Transverse colon (tissue), 4 donors: ENCODE measurements at regions not wholly inside any gene's neighbourhood (a gene's known extent, or its start where the extent isn't known, plus 50 kb on each side); places are given as distances from the start of the nearest gene placed in this dataset.

Experiments used
- DNase-seq: peaks from one replicate; pipeline ENCODE4 v3.0.0-alpha.2; 2019
- H3K27ac ChIP-seq, 4 donors: fragments of 200-600 bp; sonication (generic); 2 replicates each; pipeline ENCODE4 v1.5.1; 2016 to 2018; ENCODE audit warnings: inconsistent platforms in 4 of 4
- H3K27me3 ChIP-seq: fragments of 200-600 bp; sonication (generic); 2 replicates; pipeline ENCODE4 v1.5.1; 2017; ENCODE audit warnings: inconsistent platforms
- H3K36me3 ChIP-seq, 4 donors: fragments of 200-600 bp; sonication (generic); 2 replicates each; pipeline ENCODE4 v1.5.1; 2017 to 2019; ENCODE audit warnings: inconsistent platforms in 4 of 4
- H3K4me1 ChIP-seq, 4 donors: fragments of 200-600 bp; sonication (generic); 2 replicates each; pipeline ENCODE4 v1.5.1; 2017 to 2020; ENCODE audit warnings: inconsistent platforms in 4 of 4
- H3K4me3 ChIP-seq, 4 donors: fragments of 200-600 bp; sonication (generic); 1 replicate in 1 of 4; 2 replicates in 3 of 4; pipeline versions ENCODE4 v1.5.1 to v1.6.1; 2017 to 2019; ENCODE audit warnings: inconsistent platforms in 4 of 4
- H3K9me3 ChIP-seq, 2 donors: fragments of 200-600 bp; sonication (generic); 2 replicates each; pipeline ENCODE4 v1.5.1; 2017 to 2019; ENCODE audit warnings: inconsistent platforms in 2 of 2
- EP300 ChIP-seq: sonication (generic); formaldehyde crosslinking; IDR thresholded peaks from one replicate; pipeline ENCODE4 v1.6.1; 2017; ENCODE audit warnings: antibody characterized with exemption, low read depth
- POLR2A ChIP-seq: fragments of 450-650 bp; IDR thresholded peaks from one replicate; pipeline ENCODE4 v1.6.1; 2016; ENCODE audit warnings: antibody characterized with exemption, mild to moderate bottlenecking, moderate library complexity
- POLR2AphosphoS5 ChIP-seq, 3 donors: sonication (generic); formaldehyde crosslinking; IDR thresholded peaks; one replicate each; pipeline ENCODE4 v1.6.1; 2016; ENCODE audit warnings: antibody characterized with exemption in 3 of 3
- WGBS, 2 donors: methylation state at CpG; one replicate each; pipeline ENCODE4 v1.1.5; 2018; ENCODE audit warnings: low coverage in 1 of 2; 5-methylcytosine and 5-hydroxymethylcytosine counted together
- in situ Hi-C, 4 donors: fragments of 200-750 bp; cut with MboI; loops; one replicate each; pipeline versions ENCODE4 v1.15.0 to v1.15.1; 2017; ENCODE audit warnings: low sequenced_read_pairs in 3 of 4, low pct_ligation_motif_present in 1 of 4, low pct_unique_long_range_greater_than_20kb in 1 of 4
- intact Hi-C: fragments of 100-400 bp; cut with DNase I; formaldehyde crosslinking; loops from one replicate; pipeline ENCODE4 v1.15.1; 2023; ENCODE audit warnings: low total_unique reads
- TF ChIP-seq, protein P1 (sequence below), 5 experiments: fragments of 200-600 bp in 3 of 5; fragments of 450-650 bp in 2 of 5; sonication (generic) in 3 of 5; IDR thresholded peaks; 1 replicate in 2 of 5; 2 replicates in 3 of 5; pipeline ENCODE4 v1.5.1; 2016 to 2017; ENCODE audit warnings: antibody characterized with exemption in 5 of 5, inconsistent platforms in 3 of 5, mild to moderate bottlenecking in 2 of 5, moderate library complexity in 1 of 5

GRCh38 chr12:13348464-13348863, 151.9 kb downstream of the EMP1 start:
- in situ Hi-C loops, result loop anchor here in 1 of 4 donors (25.0 kb wide), 1 partner anchor 789 kb away; no protein-coding TSS in a partner anchor
- intact Hi-C loops, result no loop called here
- TF ChIP-seq EP300 (no peak), POLR2A (no peak), POLR2AphosphoS5 (IDR thresholded peaks at IDR 0.05) (no peak)
- TF ChIP-seq, protein P1, sequence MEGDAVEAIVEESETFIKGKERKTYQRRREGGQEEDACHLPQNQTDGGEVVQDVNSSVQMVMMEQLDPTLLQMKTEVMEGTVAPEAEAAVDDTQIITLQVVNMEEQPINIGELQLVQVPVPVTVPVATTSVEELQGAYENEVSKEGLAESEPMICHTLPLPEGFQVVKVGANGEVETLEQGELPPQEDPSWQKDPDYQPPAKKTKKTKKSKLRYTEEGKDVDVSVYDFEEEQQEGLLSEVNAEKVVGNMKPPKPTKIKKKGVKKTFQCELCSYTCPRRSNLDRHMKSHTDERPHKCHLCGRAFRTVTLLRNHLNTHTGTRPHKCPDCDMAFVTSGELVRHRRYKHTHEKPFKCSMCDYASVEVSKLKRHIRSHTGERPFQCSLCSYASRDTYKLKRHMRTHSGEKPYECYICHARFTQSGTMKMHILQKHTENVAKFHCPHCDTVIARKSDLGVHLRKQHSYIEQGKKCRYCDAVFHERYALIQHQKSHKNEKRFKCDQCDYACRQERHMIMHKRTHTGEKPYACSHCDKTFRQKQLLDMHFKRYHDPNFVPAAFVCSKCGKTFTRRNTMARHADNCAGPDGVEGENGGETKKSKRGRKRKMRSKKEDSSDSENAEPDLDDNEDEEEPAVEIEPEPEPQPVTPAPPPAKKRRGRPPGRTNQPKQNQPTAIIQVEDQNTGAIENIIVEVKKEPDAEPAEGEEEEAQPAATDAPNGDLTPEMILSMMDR (IDR thresholded peaks at IDR 0.05), result no peak
- H3K4me1 ChIP-seq, result no peaks in the 10 kb centered on the region
- WGBS, 2 donors, result 40 to 94% methylated on average over 1 of the region's 1 CpG
- no peak for DNase-seq
- H3K4me3 ChIP-seq, result no peak overlapping the region
- H3K27ac ChIP-seq, result no peak overlapping the region
- no peaks in the 10 kb centered on the region for H3K27me3 ChIP-seq
- H3K9me3 ChIP-seq, result no peaks in the 10 kb centered on the region
- H3K36me3 ChIP-seq, result no peaks in the 10 kb centered on the region

DNA sequence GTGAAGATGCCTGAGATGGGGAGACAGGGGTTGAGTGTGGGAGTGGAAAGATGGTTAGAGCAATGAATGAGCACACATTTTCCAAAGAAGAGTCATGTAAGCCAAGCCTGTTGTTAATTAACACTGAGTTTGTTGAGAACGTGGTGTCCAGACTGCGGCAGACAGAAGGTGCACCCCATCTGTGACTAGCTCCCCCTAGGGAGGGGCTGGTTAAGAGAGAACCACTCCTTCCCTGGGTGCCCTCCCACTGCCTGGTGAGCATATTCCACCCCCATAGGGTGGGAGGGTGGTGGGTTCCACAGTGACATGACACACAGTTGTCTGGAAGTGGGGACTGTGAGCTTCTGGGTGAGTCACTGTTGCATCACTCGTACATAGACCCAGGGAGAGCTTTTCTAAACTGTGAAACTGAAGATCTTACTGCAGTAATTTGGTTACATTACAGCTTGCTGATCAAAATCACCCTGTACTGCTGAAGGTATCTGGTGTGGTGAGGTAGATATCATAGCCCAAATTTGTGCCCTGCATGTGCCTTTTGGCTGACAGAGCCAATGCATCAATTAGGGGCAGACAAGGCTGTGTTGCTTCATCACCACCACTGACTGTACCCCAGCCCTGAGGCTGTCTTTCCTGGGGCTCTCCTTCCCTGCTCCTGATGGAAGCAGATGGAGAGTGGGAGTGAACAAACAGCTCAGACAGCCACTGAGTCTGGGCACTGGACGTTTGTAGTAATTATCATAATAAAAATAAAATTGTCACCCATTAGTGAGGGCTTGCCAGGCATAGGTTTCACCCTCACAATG, 150.9 kb downstream of the EMP1 start:
- 42 to 50% methylated on average over 2 to 4 of the region's 4 CpGs for WGBS, 2 donors
- no peak overlapping the region for H3K27ac ChIP-seq
- H3K36me3 ChIP-seq, result no peaks in the 10 kb centered on the region
- intact Hi-C loops, result no loop called here
- DNase-seq, result no peak
- no peaks in the 10 kb centered on the region for H3K4me1 ChIP-seq
- TF ChIP-seq POLR2AphosphoS5 (IDR thresholded peaks at IDR 0.05) (no peak), POLR2A (no peak), EP300 (no peak)
- TF ChIP-seq, protein P1 (IDR thresholded peaks at IDR 0.05), result no peak
- no peaks in the 10 kb centered on the region for H3K9me3 ChIP-seq
- H3K4me3 ChIP-seq, result no peak overlapping the region
- no peaks in the 10 kb centered on the region for H3K27me3 ChIP-seq
- in situ Hi-C loops, result loop anchor here in 1 of 4 donors (25.0 kb wide), 1 partner anchor 790 kb away; no protein-coding TSS in a partner anchor

- Histone ChIP-seq H3K9me3 (no peaks in the 10 kb centered on the region), H3K4me1 (no peaks in the 10 kb centered on the region), H3K36me3 (no peaks in the 10 kb centered on the region), H3K4me3 (no peak overlapping the region), H3K27me3 (no peaks in the 10 kb centered on the region), H3K27ac (no peak overlapping the region)
- intact Hi-C loops (no loop called here), in situ Hi-C loops (loop anchor here in 1 of 4 donors (25.0 kb wide), 1 partner anchor 792 kb away; no protein-coding TSS in a partner anchor)
- TF ChIP-seq EP300, result no peak
- no peak for TF ChIP-seq POLR2A
- TF ChIP-seq POLR2AphosphoS5 (IDR thresholded peaks at IDR 0.05), result no peak
- TF ChIP-seq, protein P1 (IDR thresholded peaks at IDR 0.05), result no peak
- no peak for DNase-seq
Observed at GRCh38 chr12:13345722-13346121, 149.2 kb downstream of the EMP1 start.

DNA sequence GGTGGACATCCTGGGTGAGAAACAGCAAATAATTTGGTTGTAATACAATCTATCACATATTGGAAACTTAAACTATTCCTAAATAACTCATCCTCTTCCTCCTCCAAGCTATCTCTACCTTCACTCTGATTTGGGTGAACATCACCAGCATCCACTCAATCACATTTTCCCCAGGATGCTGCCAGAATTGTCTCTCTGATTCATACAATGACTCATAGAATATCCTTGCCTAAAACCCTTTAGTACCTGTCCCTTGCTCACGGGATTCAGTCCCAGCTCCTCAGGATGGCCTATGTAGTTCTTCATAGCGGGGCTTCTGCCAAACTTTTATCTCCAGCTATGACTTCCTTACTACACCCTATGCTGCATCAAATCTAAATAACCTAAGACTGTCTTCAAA, 146.8 kb downstream of the EMP1 start:
- H3K4me3 ChIP-seq, result no peak overlapping the region
- no peak overlapping the region for H3K27ac ChIP-seq
- no peak for DNase-seq
- no peaks in the 10 kb centered on the region for H3K4me1 ChIP-seq
- H3K27me3 ChIP-seq, result no peaks in the 10 kb centered on the region
- intact Hi-C loops, result no loop called here
- H3K9me3 ChIP-seq, result no peaks in the 10 kb centered on the region
- WGBS, 2 donors, result 93 to 100% methylated on average over 1 to 2 of the region's 2 CpGs
- in situ Hi-C loops, result loop anchor here in 1 of 4 donors (25.0 kb wide), 1 partner anchor 794 kb away; no protein-coding TSS in a partner anchor
- TF ChIP-seq POLR2AphosphoS5 (IDR thresholded peaks at IDR 0.05) (no peak), EP300 (no peak), POLR2A (no peak)
- TF ChIP-seq, protein P1 (IDR thresholded peaks at IDR 0.05), result no peak
- no peaks in the 10 kb centered on the region for H3K36me3 ChIP-seq
